ENCODE measurements at regions not wholly inside any gene's neighbourhood (a gene's known extent, or its start where the extent isn't known, plus 50 kb on each side); places are given as distances from the start of the nearest gene placed in this dataset.

DNA sequence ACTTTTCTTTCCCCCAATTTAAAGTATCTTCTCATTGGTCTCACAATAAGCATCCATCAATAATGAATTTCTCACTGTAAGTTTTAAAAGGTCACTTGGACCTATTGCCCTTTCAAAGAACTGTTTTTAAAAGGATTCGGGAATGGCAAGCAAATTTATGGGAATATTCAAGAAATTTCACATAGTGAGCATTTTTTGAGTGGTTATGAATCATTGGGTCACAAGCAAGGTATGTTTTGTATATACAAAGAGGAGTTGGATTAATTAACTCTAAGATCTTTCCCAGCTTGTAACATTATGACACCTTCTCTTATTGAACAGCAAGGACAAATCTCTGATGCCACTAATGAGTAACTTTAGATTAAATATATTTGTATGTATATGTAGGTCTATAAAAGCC lies 165.0 kb downstream of the MOXD1 start (continued):
- no peak for TF ChIP-seq SIN3A (IDR thresholded peaks at IDR 0.05; ENCODE audit: low read depth)

- Histone ChIP-seq H3K4me3 (replicated peaks in 1 of 2; ENCODE audit: low read depth in 1 of 2, low read length in 2 of 2) (no peak overlapping the region), H3K27me3 (ENCODE audit: insufficient read depth, low read length) (no peaks in the 10 kb centered on the region), H3K9ac (ENCODE audit: low read length) (no peak overlapping the region), H3K9me3 (ENCODE audit: control insufficient read depth in 1 of 2, insufficient read depth in 1 of 2, low read depth in 1 of 2, low read length in 2 of 2) (no peaks in the 10 kb centered on the region), H3K9me2 (ENCODE audit: insufficient read depth) (no peaks in the 10 kb centered on the region), H3K27ac (ENCODE audit: low read depth, low read length) (no peak overlapping the region), H3K4me2 (ENCODE audit: low read length) (no peak overlapping the region), H3K4me1 (ENCODE audit: control insufficient read depth in 1 of 2, insufficient read depth in 2 of 2, low read length in 2 of 2) (no peaks in the 10 kb centered on the region), H3K79me2 (ENCODE audit: insufficient read depth, low read length) (no peaks in the 10 kb centered on the region), H3K36me3 (ENCODE audit: control insufficient read depth in 1 of 2, insufficient read depth in 2 of 2, low read length in 2 of 2) (no peaks in the 10 kb centered on the region), H4K20me1 (ENCODE audit: insufficient read depth) (no peaks in the 10 kb centered on the region), H2AFZ (ENCODE audit: low read depth, low read length, poor library complexity, severe bottlenecking) (no peak overlapping the region)
- ChIA-PET CTCF (no interaction called here), RAD21 (ENCODE audit: low non-redundant PET in 1 of 2, low total read pairs in 2 of 2, uncharacterized antibody in 2 of 2, unreplicated experiment in 2 of 2) (no interaction called here), POLR2A (interaction anchor here (1.0 kb wide), 1 partner anchor 285 kb away, joined by 4 read pairs; the partner anchor contains the start of gene CCN2)
- TF ChIP-seq CBX3 (IDR thresholded peaks at IDR 0.05; ENCODE audit: low read depth) (no peak), ATF3 (IDR thresholded peaks at IDR 0.05) (no peak), POLR2A (IDR thresholded peaks at IDR 0.05; ENCODE audit: borderline replicate concordance, extremely low read depth, insufficient read depth, insufficient read length) (no peak)
- intact Hi-C loops (cut with micrococcal nuclease), result no loop called here
- DNase-seq (ENCODE audit: low read depth, low spot score) (no peak), ATAC-seq (no peak)
- BruUV-seq (replicated peaks), result no TSS peak
These were observed 165.5 kb downstream of the MOXD1 start for GRCh38 chr6:132235596-132236280.

GRCh38 chr6:132234356-132234755 lies 166.9 kb downstream of the MOXD1 start:
- intact Hi-C loops (cut with micrococcal nuclease), result no loop called here
- Histone ChIP-seq H2AFZ (ENCODE audit: low read depth, low read length, poor library complexity, severe bottlenecking) (no peak overlapping the region), H3K4me1 (ENCODE audit: control insufficient read depth in 1 of 2, insufficient read depth in 2 of 2, low read length in 2 of 2) (no peaks in the 10 kb centered on the region), H3K9me3 (ENCODE audit: control insufficient read depth in 1 of 2, insufficient read depth in 1 of 2, low read depth in 1 of 2, low read length in 2 of 2) (no peaks in the 10 kb centered on the region), H3K9me2 (ENCODE audit: insufficient read depth) (no peaks in the 10 kb centered on the region), H4K20me1 (ENCODE audit: insufficient read depth) (no peaks in the 10 kb centered on the region), H3K79me2 (ENCODE audit: insufficient read depth, low read length) (no peaks in the 10 kb centered on the region), H3K4me3 (replicated peaks in 1 of 2; ENCODE audit: low read depth in 1 of 2, low read length in 2 of 2) (no peak overlapping the region), H3K4me2 (ENCODE audit: low read length) (no peak overlapping the region), H3K27me3 (ENCODE audit: insufficient read depth, low read length) (no peaks in the 10 kb centered on the region), H3K36me3 (ENCODE audit: control insufficient read depth in 1 of 2, insufficient read depth in 2 of 2, low read length in 2 of 2) (no peaks in the 10 kb centered on the region), H3K9ac (ENCODE audit: low read length) (no peak overlapping the region), H3K27ac (ENCODE audit: low read depth, low read length) (no peak overlapping the region)
- TF ChIP-seq JUND (IDR thresholded peaks at IDR 0.05) (no peak), POLR2A (IDR thresholded peaks at IDR 0.05; ENCODE audit: borderline replicate concordance, extremely low read depth, insufficient read depth, insufficient read length) (no peak), CEBPB (IDR thresholded peaks at IDR 0.05; ENCODE audit: low read depth) (no peak), ATF3 (IDR thresholded peaks at IDR 0.05) (no peak), TCF7L2 (IDR thresholded peaks at IDR 0.05; ENCODE audit: borderline replicate concordance, extremely low read depth, insufficient read depth, insufficient read length) (no peak), EZH2phosphoT487 (IDR thresholded peaks at IDR 0.05; ENCODE audit: borderline replicate concordance) (no peak), ZFX (IDR thresholded peaks at IDR 0.05) (no peak), FOSL1 (IDR thresholded peaks at IDR 0.05; ENCODE audit: low read depth) (no peak), SIN3A (IDR thresholded peaks at IDR 0.05; ENCODE audit: low read depth) (no peak), RAD21 (IDR thresholded peaks at IDR 0.05; ENCODE audit: low read depth) (no peak)
- TF ChIP-seq, protein P1, sequence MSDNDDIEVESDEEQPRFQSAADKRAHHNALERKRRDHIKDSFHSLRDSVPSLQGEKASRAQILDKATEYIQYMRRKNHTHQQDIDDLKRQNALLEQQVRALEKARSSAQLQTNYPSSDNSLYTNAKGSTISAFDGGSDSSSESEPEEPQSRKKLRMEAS (IDR thresholded peaks at IDR 0.05), result no peak
- ATAC-seq (no peak), DNase-seq (ENCODE audit: low read depth, low spot score) (no peak)
- ChIA-PET CTCF (no interaction called here), POLR2A (no interaction called here), RAD21 (ENCODE audit: low non-redundant PET in 1 of 2, low total read pairs in 2 of 2, uncharacterized antibody in 2 of 2, unreplicated experiment in 2 of 2) (no interaction called here)
- no TSS peak for BruUV-seq (replicated peaks)

All from HCT116 (cell line).